GM18870 (cell line): ENCODE measurements at regions not wholly inside any gene's neighbourhood (a gene's known extent, or its start where the extent isn't known, plus 50 kb on each side); places are given as distances from the start of the nearest gene placed in this dataset.
"Not testable (repeated sequence)": the region's sequence is repeated elsewhere in the genome, so short reads cannot be mapped to it uniquely, and the experiment has no call there.

Experiments used
- ATAC-seq: cut with Tn5 transposase; IDR thresholded peaks from one replicate; pipeline ENCODE4 v1.9.1; 2021; ENCODE audit warnings: moderate library complexity; ENCODE audit not compliant: unreplicated experiment

DNA sequence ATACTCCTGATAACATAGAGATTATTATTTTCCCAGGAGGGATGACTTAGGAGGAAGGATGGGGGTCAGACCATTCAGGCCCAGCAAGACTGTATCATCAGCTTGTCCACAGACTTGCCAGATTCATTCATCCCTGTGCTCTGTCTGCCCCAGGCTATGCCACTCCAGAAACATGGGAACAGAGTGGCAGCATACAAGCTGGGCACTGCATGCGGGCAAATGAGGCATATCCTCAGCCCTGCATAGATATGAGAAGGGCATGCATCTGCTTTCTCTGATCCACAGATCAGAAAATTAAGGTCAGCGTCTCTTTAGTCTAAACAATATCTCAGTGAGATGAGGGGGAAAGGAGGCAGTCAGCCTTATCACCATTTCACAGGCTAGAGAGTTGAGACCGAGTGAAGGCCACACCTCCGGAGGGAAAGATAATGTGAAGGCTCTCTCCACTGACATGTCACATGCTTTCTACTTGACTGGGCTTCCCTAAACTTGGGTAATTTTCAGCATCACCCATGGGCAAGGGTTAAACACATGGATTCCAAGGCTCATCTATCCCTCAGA is 140.5 kb downstream of the TFAP2B start:
- ATAC-seq, result no peak

DNA sequence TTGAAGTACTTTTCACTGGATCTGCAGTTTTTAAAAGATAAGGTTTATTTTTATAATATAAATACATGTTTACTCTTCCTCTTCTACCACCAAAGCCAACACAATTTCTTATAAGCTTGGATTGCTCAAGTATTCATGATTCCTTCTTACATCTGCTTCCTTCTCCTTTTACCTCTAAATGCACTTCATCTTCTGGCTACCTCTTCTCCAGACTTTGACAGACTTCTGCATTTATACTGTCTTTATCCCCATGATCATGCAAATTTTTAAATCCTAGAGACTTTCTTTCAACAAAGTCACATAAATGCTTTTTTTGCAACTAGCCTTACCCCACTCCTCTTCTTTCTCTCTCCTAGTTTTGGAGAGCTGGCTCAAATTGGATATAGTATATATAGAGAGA is 142.9 kb downstream of the TFAP2B start:
- ATAC-seq, result no peak

DNA sequence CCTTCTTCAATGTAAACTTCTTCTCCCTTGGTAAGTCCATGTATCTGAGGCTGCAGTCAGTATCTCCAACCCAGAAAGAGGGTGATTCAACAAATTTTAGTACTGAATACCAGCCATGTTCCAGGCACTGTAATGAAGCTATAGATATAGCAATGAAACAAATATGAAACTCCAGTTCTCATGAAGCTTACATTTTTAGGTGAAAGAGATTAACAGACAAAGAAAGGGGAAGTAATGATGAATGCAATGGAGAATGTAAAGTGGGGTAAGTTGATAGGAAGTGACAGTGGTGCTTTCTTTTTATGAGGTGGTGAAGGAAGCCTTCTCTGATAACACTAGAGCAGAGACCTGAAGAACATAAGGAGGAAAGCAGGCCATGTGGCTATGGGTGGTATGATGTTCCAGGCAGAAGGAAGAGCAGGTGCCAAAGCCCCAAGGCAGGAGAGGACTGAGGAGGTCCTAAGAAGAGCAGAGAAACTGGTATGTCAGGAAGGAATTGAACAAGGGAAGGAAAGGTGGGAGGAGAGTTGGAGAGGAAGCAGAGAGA is 143.6 kb downstream of the TFAP2B start:
- ATAC-seq, result no peak

DNA sequence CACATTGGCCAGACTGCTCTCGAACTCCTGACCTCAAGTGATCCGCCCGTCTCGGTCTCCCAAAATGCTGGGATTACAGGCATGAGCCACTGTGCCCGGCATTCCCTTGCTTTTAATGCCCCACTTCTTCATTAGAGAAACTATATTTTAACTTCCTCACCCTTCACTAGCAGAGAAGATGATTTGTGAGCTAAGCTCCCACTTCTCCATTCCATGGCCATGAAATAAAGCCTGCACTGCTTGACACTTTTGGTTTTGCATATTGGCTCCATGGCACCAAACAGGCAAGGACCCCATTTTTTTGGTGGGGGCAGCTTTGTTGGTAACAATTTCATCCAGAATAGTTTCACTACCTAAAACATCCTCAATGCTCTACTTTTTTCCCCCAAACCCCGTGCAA is 145.3 kb downstream of the TFAP2B start:
- no peak for ATAC-seq

DNA sequence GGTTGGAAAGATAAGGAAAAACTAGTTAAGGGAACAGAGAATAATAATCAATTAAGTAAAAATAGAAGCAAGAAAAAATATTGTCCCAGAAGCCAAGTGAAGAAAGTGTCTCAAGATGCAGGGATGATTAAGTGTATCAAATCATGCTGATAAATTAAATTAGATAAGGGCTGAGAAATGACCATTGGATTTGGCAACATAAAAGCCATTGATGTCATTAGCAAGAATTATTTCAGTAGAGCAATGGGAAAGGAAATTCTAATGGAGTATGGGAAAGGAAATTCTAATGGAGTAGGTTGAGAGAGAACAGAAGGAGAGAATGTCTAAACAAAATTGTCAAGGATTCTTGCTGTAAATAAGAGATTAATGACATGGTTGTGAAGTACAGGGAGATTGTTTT is 146.8 kb downstream of the TFAP2B start:
- no peak for ATAC-seq

DNA sequence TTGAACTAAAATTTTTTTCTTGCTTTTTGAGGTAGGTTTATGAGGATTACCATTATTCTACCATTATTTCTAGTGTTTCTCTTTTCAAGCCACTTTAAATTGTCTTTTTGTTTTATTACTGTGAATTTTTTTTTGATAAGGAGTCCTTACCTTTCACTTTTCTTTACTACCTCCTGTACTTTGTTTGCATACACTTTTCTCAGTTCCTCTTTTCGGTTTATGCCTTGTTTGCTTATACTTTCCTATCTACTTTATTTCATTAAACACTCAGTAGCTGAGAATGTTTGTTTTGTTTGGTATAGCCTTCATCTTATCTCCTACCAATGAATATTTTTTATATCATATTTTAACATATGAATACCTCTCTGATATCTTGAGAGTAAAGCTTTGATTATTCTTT is 147.9 kb downstream of the TFAP2B start:
- ATAC-seq, result peak; percentile 95

DNA sequence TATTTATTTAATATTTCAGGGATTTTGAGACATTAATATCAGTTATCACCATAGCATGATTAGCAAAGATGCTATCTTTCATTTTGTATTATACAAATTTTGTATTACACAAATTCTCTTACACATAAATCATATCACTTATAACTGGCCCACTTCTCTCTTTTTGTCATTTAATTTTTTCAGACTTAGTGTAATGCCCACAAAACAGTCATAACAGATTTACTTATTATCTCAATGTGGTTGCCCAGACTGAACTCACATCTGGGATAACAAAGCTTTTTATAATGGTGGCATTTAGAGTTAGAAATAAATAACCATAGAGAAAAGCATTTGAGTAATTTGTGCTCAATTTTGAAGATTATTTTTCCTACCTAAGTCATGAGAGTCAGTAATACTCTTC is 148.3 kb downstream of the TFAP2B start:
- ATAC-seq, result no peak

DNA sequence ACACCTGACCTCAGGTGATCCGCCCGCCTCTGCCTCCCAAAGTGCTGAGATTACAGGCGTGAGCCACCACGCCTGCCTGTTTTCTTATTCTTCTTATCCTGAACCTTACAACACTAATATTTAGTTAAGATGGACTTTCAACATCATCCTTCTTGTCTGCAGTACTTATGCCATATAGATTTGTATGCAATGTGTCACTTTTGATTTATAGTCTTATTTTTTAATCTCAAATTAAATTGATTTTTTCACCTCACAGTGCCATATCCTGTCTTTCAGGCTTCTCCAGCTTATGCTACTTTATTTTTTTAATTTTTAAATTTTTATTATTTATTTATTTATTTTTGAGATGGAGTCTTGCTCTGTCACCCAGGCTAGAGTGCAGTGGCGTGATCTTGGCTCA is 149.6 kb downstream of the TFAP2B start:
- ATAC-seq, result not testable (repeated sequence)

DNA sequence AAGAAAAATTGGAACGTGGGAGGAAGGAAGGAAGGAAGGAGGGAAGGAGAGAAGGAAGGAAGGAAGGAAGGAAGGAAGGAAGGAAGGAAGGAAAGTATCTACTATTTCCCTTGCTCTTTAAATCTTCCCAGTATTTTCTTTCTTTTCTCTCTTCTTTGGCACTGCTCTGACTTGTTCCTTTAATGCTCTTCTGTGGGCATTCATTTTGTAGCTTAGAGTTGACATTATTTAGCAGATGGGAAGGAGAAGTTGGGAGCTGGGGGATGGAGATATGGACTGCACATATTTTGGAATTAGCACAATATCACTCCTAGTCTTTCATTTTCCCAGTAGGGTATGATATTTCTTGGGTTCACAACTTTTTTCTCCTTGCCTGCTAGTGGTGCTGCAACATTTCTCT is 152.2 kb downstream of the TFAP2B start:
- no peak for ATAC-seq

DNA sequence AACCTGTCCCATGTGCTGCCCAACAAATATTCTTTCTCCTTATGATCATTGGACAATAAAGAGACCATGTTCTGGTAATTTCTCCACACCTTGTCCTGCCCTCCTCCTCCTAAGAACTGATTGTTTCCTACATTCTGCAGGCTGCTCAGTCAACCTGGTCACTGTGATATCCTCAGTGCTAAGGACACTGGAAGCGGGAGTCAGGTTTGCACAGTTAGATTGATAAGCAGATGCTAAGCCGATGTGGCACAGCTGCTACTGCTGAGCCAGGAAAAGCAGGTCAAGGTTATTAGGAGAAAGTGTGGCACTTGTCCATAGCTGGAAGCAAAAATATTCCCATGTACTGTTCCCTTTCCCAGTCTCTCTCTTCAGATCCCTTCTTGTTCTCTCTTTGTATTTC is 154.8 kb downstream of the TFAP2B start:
- no peak for ATAC-seq

DNA sequence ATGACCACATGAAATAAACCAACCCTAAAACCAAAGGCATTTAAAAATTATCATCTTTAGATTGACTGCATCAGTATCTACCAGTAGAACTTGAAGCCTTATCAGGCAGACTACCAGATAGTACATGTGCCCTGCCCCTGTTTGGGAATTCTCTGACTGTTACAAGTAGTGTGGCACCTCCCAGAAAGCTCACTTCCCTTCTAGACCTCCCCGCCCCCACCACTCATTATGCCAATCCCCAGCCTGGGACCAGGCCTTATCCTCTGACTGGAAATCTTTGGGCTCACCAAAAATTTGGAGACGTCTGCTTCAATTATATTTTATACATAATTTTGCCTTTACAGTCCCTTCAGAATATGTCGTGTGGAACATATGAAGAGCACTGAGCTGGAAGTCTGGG is 155.6 kb downstream of the TFAP2B start:
- ATAC-seq, result no peak

DNA sequence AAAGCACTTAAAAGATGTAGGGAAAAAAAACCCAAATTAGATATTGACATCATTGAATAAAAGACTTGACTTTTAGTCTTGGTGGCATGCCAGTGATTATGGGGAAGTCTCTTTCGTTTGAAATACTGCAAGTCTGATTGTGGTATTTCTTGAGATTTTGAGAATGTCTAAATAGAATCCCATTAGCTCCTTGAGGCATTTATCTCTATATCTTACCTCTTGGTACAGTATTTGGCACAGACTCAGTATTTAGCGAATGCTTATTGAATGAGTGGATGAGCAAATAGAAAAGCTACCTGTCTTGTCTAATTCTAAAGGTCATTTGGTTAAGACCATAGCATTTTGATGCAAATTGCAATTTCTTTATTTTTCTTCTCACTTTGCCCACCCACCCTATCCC is 156.5 kb downstream of the TFAP2B start:
- no peak for ATAC-seq

DNA sequence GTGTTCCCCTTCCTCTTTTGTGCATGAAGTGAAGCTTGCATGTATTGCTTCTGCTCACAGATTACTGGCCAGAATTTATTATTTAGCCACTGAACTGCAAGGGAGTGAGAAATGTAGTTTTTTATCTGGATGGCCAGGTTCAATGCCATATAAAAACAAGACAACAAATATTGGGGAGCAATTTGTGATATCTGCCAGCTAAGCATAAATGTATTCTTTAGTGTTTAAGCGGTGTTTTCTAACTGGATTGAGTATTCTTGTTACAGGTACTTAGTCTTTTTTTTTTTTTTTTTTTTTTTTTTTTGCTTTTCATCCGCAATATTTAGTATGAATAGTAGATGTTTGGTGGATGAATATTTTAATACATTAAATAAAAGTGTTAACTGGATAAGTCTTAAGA is 158.2 kb downstream of the TFAP2B start:
- ATAC-seq, result no peak

DNA sequence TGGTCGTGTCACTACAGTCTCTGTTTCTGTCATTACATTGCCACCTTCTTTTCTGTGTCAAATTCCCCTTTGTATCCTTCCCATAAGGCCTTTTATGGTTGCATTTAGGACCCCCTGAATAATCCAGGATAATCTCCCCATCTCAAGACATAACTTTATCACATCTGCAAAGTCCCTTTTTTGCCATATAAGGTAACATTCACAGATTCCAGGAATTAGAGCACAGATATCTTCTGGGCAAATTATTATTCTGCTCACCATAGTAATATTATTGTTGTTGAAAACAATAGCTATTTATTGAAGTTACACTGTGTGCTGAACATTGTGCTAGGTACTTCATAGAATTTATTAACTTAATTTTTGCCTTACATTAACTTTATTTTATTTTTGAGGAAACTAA is 159.1 kb downstream of the TFAP2B start:
- no peak for ATAC-seq

DNA sequence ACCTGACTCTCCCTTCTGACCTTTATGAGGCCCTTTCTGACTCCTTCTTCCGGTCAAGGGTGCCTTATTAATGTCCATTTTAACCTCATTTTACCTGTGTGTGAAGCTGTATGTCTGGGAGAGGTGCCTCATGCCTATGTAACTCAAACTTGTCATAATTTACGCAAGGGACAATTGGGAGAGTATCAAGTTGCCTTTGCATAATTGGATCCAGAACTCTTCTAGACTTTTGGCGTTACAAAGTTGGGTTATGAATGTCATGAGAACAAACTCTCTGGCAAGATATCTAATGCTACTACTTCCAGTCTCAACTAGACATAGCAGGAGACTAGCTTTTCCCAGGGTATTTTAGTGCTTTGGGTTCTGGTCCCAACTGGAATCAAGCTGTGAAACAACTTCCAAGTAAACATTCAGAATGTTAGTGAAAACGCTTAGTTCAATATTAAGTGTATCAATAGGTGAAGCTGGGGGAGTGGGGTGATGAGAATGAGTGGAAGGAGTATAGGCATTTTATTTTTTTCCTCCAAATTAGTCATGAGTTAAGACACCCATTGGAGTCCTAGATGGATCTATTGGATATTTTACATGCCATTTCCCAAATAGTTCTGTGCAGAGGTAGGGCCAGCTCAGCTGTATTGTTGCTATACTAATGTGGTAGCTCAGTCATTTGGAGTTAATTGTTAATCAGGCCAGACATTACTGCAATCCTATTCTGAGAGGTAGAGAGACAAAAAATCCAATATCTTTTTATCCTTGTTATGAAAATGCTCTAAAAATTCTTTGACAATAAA is 159.9 kb downstream of the TFAP2B start:
- no peak for ATAC-seq

DNA sequence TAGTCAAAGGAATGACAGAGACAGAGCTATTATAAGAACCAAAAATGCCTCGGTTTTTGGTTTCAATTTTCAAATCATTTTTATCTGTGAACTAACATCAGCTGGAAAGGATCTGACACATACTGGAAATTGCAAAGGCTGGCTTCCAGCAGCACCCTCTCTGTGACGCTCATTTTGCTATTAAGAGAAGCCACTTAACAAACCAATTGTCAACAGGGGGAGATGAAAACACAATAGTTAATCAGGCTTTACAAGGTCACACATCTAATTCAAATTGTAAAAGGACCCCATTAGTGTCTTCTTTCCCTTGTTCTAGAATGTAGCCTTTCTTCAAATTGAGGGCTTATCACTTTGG is 160.5 kb downstream of the TFAP2B start:
- no peak for ATAC-seq

DNA sequence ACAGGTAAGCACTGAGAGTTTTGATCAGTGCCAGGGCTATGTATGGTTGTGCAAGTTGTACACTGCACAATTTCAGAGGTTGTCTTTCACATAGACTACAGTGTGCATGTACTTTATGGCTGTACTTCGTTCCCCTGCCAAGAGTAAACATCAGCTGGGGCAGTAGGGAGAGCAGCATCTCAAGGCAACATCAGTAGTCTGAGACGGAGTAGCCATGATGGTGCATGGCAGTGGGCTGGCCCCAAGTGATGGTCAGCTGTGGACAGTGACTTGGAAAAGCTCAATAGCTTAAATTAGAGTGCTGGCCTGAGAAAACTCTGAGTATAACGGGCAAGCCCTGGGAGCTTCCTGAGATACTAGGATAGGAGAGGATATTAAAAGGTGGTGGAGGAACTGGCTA is 165.5 kb downstream of the TFAP2B start:
- ATAC-seq, result no peak

DNA sequence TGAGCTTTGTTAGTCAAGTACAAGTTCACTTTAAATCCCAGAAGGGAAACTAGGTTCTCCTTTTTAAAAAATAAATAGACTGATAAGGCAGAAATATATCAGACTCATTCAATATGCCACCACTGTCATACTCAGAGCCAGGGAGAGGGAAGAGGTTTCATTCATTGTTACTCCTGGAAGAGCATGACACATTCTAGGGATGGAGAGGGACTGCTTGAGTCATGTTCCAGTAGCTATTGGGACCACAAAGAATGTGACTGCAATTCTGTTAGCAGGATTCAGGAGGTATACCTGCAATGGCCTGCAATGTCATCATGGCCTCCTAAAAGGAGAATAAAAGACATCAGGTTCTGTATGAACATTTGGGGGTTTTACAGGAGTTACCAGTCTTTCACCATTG is 167.6 kb downstream of the TFAP2B start:
- no peak for ATAC-seq

DNA sequence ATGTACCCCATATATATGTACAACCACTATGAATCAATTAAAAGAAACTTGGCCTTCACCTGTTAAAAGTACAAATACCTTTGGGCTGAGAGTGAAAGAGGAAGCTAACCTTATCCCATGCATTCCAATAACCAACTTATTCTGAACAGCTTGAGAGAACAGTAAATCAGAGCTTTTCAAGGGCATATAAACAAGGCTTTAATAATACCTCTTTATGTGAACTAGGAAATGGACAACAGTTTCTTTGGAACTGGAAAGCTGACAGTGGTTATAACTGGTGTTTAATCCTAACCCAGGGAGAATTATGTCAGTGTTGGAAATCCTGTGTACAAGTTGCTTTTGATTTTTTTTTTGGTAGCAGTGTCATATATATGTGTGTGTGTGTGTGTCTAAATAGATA is 170.5 kb downstream of the TFAP2B start:
- no peak for ATAC-seq

DNA sequence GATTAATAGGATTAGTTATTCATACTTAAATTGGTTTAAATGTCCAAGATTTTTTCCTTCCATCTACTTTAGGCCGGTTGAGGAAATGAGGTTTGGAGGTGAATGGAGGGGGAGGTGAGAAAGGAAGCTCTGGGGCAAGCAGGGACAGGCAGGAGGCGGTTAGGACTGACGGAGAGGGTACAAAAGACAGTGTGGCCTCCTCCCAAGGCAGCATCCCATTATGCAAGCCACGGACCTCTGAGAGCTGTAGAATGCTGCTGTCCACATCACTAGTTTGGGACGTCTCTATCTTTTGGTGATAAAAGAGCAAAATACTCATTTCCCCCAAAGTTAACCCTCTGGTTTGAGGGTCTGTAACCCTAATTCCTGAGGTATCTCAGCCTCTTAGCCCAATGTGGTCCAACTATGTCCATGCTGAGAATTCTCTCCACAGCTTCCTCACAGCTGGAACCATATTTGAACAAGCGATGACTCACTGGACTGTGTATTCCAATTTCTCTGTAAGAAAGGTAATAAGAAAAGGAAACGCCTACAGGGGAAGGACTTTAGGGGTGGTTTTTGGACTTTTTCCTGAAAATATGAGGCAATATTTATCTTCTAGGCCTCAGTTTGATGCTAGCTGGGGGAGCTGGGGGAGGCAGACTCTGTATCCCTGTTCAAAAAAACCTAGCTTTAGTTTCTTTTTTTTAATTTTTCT is 172.2 kb downstream of the TFAP2B start:
- ATAC-seq, result no peak

DNA sequence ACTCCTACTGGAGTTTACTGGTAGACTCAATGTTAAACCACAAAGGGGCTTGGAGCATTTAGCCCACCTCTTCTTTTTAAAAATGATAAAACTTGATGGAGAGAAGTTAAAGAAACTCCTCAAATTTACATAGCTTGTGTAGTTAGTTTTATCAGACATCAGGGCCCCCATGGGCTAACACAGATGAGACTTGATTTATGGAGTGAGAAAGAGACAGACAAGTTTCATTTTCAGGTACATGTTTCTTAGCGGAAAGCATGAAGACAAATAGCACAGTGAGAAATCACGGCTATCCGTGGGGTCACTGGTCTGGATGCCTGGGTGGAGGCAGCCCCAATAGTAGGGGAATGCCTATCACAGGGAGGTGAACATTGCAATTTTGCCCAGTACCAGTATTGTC is 173.6 kb downstream of the TFAP2B start:
- ATAC-seq, result no peak
